ENCODE measurements at regions not wholly inside any gene's neighbourhood (a gene's known extent, or its start where the extent isn't known, plus 50 kb on each side); places are given as distances from the start of the nearest gene placed in this dataset.

- TF ChIP-seq CTCF (IDR thresholded peaks at IDR 0.05; ENCODE audit: poor library complexity) (no peak), EZH2 (IDR thresholded peaks at IDR 0.05; ENCODE audit: borderline replicate concordance) (no peak)
Measured at GRCh38 chr5:23242891-23243290, 264.5 kb upstream of the PRDM9 start.

All from hepatocyte (in vitro differentiated cells).